Glomerular visceral epithelial cell (primary cell): ENCODE measurements at regions not wholly inside any gene's neighbourhood (a gene's known extent, or its start where the extent isn't known, plus 50 kb on each side); places are given as distances from the start of the nearest gene placed in this dataset.

ENCODE experiments used
- DNase-seq: peaks from one replicate; pipeline ENCODE4 v3.0.0-alpha.2; 2016; ENCODE audit errors: extremely low spot score

GRCh38 chr15:46543626-46544025, 908.8 kb downstream of the SQOR start:
- no peak for DNase-seq

- DNase-seq: no peak
Observed at GRCh38 chr15:46548989-46549388, 914.2 kb downstream of the SQOR start.

GRCh38 chr15:46552316-46552715, 917.5 kb downstream of the SQOR start:
- no peak for DNase-seq

DNA sequence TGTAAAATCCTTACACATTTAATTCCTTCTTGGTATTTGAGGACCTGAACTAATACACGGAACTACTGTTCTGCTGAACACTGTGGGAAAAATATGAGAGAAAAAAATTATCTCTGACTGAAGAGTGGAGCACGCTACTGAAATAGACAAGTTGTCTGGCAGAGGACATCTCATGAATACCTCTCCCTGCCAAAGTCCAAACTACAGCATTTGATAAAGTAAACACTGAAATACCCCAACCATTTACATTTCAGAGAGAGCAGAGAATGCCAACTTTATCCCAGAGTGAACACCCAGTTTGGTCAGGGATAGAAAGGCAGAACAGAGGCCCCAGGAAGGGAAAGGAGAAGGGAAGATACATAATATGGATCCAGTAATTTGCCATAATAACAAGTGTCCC, 920.7 kb downstream of the SQOR start:
- DNase-seq: no peak

DNA sequence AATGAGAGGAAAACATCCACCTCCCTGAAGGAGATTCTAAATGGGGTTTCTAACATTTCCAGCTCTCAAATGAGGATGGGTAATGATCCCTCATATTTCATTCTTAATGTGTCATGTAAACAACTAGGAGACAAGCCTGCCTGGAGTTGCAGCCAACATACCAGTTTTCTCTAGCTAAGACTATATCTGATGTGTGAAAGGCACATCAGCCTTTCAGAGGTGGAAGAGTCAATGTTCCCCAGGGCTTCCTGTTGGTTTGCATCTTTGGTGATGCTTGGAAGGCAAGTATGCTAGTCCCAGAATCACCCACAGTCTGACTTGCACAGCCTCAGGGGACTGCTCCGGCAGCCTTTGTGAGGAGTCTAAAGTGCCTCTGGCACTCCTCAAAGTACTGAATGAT, 921.2 kb downstream of the SQOR start:
- no peak for DNase-seq

- no peak for DNase-seq
Observed at GRCh38 chr15:46556559-46557379, 921.9 kb downstream of the SQOR start.

DNA sequence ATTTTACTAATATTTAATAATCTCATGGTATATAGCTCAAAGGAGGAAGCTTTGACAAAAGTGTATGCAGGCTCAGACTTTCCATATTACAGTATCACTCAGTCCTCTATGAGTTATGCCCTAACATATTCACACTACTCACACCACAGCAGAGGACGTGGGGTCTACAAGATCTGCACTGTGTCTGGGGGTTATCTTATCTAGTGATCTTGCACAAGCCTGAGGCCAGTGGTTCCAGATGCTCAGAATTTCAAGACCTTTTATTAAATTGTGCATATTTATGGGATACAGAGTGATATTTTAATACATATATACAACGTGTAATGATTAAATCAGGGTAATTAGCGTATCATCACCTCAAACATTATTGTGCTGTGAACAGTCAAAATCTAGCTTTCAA, 933.1 kb downstream of the SQOR start:
- no peak for DNase-seq

GRCh38 chr15:46569781-46570180, 935.0 kb downstream of the SQOR start:
- DNase-seq: no peak

- DNase-seq: no peak
Observed at GRCh38 chr15:46576646-46577395, 942.0 kb downstream of the SQOR start.

DNA sequence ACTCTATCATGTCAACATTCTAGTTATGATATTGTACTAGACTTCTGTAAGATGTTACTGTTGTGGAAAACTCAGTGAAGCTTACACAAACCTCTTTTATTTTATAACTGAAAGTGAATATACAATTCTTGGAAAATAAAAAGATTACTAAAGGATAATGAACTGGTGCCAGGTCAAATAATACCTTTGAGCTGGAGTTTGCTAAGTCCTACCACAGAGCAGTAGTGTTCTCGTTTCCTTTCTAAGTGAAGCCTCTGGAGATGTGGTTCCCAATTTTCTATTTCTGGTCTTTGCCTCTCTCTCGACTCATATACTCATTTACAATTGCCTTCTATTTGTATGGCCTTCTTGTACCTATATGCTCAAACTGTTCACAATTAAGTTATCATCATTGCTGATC, 942.9 kb downstream of the SQOR start:
- no peak for DNase-seq

DNA sequence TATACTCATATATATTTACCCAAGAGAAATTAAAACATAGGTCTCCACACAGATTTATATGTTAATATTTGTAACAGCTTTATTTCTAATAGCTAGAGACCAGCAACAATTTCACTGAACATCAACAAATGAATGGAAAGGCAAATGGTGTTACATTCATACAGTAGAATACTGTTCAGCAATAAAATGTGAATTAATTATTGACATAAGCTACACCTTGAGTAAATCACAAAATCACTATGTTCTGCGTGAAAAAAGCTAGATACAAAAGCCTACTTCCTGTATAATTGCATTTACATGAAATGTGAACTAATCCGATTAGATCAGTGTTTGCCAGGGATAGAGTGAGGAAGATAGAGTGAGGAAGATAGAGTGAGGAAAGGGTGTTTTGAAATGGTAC, 945.7 kb downstream of the SQOR start:
- DNase-seq: no peak

DNA sequence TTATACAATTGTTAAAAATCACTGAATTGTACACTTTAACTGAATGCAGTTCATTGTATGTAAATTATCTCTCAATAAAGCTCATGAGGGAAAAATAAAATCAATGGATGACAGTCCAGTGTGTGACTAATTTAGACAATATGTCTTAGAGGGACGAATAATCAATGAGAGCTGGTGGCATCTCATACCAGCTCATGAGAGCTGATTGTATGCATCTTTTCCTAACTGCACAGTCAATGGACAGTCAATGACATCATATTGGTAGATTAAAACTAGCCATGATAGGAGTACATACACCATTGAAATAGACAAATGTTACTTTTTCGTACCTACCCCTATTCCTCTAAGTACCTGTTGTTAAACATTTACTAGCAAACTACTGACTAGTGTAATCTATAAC, 946.1 kb downstream of the SQOR start:
- DNase-seq: no peak

- no peak for DNase-seq
Observed at GRCh38 chr15:46589088-46589487, 954.3 kb downstream of the SQOR start.

DNA sequence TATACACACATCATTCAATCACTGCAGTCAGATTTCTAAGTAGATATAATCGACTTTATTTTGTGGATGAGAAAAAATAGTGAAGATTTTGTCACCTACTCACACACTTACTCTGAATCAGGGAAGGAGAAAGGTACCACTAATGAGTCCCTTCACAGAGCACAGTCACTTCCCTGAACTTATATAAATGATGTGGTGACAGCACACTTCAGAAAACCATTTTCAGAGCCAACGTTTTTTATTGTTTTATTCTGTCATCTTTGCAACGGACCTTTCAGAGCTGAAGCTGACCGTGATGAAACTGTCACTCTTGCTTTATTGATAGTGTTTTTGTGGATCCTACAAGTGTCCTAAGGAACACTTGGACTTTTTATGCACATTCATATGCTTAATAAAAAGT, 956.6 kb downstream of the SQOR start:
- no peak for DNase-seq

- no peak for DNase-seq
Observed at GRCh38 chr15:46595016-46595415, 960.2 kb downstream of the SQOR start.

GRCh38 chr15:46607077-46607476, 972.2 kb downstream of the SQOR start:
- no peak for DNase-seq

DNA sequence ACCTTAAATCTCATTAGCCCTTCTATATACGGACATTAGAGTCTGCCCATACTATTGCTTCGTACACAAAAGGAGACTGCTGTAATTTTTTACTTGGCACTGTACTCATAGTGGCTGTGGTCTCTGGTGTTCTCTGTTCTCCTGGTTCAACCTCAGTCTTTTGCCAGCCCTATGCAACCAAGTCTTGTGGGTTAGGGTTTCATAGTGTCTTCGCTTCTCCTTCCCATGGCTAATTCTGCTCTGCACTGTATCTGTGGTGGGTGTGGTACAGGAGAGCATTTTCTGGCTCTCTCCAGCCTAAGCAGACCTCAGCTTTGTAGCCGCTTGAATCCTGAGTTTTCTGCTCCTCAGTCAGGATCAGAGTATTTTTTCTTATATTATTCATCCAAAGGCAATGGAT, 981.2 kb downstream of the SQOR start:
- no peak for DNase-seq

DNA sequence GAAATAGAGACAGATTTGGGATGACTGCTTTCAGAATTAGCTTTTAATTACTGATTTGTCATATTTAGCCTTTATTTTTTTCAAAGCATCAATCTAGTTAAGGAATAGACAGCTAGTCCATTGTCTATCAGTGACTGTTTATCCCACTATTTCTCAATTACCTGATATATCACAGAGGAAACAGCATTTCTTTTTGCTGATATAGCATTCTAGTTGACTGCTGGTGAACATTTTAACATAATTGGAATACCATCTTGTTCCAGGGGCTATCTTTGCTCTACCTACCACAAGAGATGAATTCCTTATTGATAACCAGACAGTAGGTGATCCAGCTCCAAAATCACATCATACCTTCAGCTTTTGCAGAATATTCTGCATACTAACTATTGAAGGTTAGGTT, 982.7 kb downstream of the SQOR start:
- no peak for DNase-seq

- DNase-seq: no peak
Observed at GRCh38 chr15:46618984-46619383, 984.2 kb downstream of the SQOR start.

DNA sequence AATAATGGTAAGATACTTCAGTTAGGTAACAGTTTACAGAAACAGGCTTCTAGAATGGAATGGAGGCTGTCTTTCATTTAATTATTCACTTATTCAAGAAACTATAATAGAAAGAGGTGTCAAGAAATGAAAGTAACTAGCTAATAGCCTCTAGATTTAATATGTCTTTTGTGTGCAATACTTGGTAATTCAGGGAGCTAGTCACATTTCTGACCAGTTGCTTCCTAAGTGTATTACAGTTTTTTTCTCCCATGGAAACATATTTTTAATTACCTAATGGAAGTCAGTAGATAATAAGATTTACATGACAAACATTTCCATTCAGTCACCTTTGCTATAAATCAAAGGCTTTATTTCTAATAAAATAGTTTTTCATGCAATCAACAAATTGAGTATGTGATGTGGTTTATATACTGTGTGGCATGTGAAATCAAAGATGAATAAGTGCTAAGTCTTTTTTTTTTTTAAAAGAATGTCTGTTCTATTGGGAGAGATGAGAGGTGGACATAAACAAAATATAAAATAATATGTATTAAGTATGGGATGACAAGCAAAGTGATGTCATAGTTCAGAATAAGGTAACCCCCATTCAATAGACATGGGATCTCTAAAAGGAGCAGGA, 985.7 kb downstream of the SQOR start:
- DNase-seq: no peak

GRCh38 chr15:46622851-46623250, 988.0 kb downstream of the SQOR start:
- DNase-seq: no peak

DNA sequence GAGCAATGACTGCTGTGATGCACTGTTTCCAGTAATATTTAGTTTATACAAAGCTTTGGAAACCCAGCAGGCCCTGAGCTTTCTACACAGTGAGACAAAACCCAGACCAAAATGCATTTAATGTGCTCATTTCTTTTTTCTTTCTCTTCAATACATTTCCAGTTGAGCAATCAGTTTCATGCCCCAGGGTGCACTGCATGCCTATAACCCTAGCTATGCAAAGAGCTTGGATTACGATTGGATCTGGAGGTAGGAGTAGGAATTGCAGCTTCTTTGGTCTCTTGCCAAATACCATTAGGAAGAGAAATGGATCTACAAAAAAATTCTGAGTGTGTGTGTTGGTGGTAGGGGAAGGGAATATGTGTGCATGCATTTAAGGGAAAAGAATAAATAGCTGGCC, 1001.4 kb downstream of the SQOR start:
- no peak for DNase-seq
